ENCODE measurements at regions not wholly inside any gene's neighbourhood (a gene's known extent, or its start where the extent isn't known, plus 50 kb on each side); places are given as distances from the start of the nearest gene placed in this dataset.

DNA sequence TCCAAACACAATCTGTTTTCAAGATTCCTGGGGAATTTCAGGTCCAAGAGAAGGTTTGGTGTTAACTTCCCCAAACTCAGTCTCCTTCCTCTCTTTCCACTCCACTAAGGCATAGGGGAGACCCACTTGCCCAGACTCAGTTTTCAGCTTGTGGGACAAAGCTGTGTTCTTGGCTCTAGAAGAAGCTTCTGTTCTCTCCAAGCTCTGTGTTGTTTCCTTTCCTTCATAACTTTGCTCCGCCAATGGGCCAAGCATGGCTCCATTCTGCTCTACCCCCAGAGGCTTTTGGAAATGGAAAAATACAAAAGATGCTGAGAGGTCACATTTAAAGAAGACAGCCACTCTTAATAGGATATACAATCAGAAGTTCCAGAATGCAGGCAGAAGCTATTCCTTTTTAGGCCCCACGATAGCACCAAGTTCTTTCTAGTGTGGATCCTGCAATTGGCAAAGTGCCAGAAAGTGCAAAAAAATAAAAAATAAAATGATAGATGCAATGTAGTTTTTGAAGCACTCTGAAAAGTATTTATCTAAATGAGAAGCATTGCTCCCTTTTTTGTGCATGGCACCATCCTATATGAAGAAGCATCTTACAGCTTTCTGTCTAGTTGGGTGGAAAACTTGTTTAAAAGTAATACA is 510.1 kb downstream of the TXNL1 start:
- TF ChIP-seq MAZ (IDR thresholded peaks at IDR 0.05; ENCODE audit: borderline replicate concordance, low read depth, low read length) (no peak), RAD21 (IDR thresholded peaks at IDR 0.05; ENCODE audit: low read length) (no peak), CEBPB (IDR thresholded peaks at IDR 0.05; ENCODE audit: low read depth, low read length) (no peak), POLR2A (IDR thresholded peaks at IDR 0.05; ENCODE audit: low read depth, low read length) (no peak), CHD1 (IDR thresholded peaks at IDR 0.05; ENCODE audit: low read depth, low read length) (no peak), BHLHE40 (IDR thresholded peaks at IDR 0.05; ENCODE audit: low read depth, low read length) (no peak), MAFK (IDR thresholded peaks at IDR 0.05; ENCODE audit: low read depth, low read length) (no peak), RCOR1 (IDR thresholded peaks at IDR 0.05; ENCODE audit: insufficient replicate concordance, low read length) (no peak), FOS (IDR thresholded peaks at IDR 0.05; ENCODE audit: low read depth, low read length) (no peak), SMC3 (IDR thresholded peaks at IDR 0.05; ENCODE audit: low read depth, low read length) (no peak), MXI1 (IDR thresholded peaks at IDR 0.05; ENCODE audit: borderline replicate concordance, low read depth, low read length) (no peak)
- TF ChIP-seq, protein P1, sequence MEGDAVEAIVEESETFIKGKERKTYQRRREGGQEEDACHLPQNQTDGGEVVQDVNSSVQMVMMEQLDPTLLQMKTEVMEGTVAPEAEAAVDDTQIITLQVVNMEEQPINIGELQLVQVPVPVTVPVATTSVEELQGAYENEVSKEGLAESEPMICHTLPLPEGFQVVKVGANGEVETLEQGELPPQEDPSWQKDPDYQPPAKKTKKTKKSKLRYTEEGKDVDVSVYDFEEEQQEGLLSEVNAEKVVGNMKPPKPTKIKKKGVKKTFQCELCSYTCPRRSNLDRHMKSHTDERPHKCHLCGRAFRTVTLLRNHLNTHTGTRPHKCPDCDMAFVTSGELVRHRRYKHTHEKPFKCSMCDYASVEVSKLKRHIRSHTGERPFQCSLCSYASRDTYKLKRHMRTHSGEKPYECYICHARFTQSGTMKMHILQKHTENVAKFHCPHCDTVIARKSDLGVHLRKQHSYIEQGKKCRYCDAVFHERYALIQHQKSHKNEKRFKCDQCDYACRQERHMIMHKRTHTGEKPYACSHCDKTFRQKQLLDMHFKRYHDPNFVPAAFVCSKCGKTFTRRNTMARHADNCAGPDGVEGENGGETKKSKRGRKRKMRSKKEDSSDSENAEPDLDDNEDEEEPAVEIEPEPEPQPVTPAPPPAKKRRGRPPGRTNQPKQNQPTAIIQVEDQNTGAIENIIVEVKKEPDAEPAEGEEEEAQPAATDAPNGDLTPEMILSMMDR (conservative IDR thresholded peaks at IDR 0.05; ENCODE audit: low read depth, low read length), result no peak

Measured in IMR-90 (cell line).